Adrenal gland (tissue), 9 donors: ENCODE measurements at regions not wholly inside any gene's neighbourhood (a gene's known extent, or its start where the extent isn't known, plus 50 kb on each side); places are given as distances from the start of the nearest gene placed in this dataset.

ENCODE experiments used
- DNase-seq, 7 donors: peaks; one replicate each; pipeline ENCODE4 v3.0.0-alpha.2; 2019 to 2020
- H3K27ac ChIP-seq, 5 donors: fragments of 200-600 bp; sonication (generic) in 4 of 5; 1 replicate in 3 of 5; 2 replicates in 2 of 5; pipeline versions ENCODE4 v1.5.1 to v1.8.0; 2016 to 2020; ENCODE audit warnings: mild to moderate bottlenecking in 1 of 5
- H3K27me3 ChIP-seq: fragments of 200-600 bp; 2 replicates; pipeline ENCODE4 v1.8.0; 2021
- H3K36me3 ChIP-seq, 2 donors: fragments of 200-600 bp; replicated peaks in 1 of 2; 1 replicate in 1 of 2; 2 replicates in 1 of 2; pipeline versions ENCODE4 v1.5.1 to v1.8.0; 2018 to 2022
- H3K4me1 ChIP-seq, 2 donors: fragments of 200-600 bp; replicated peaks in 1 of 2; 1 replicate in 1 of 2; 2 replicates in 1 of 2; pipeline versions ENCODE4 v1.5.1 to v1.8.0; 2018 to 2021
- H3K4me3 ChIP-seq, 4 donors: fragments of 200-600 bp; sonication (generic) in 3 of 4; one replicate each; pipeline ENCODE4 v1.5.1; 2016 to 2018
- H3K9me3 ChIP-seq, 3 donors: fragments of 200-600 bp; sonication (generic) in 1 of 3; replicated peaks in 1 of 3; 1 replicate in 2 of 3; 2 replicates in 1 of 3; pipeline versions ENCODE4 v1.5.1 to v1.8.0; 2016 to 2021
- POLR2A ChIP-seq, 2 donors: fragments of 450-650 bp; IDR thresholded peaks; one replicate each; pipeline ENCODE4 v1.6.1; 2017; ENCODE audit warnings: antibody characterized with exemption in 2 of 2, mild to moderate bottlenecking in 2 of 2, moderate library complexity in 1 of 2
- WGBS, 4 donors: extraction: QIAGEN DNeasy Blood & Tissue Kit in 2 of 4; methylation state at CpG; one replicate each; pipeline versions ENCODE4 v1.1.5 to v1.1.7; 2013 to 2017; 5-methylcytosine and 5-hydroxymethylcytosine counted together
- intact Hi-C, 2 donors: fragments of 100-400 bp; cut with DNase I; formaldehyde crosslinking; loops; one replicate each; pipeline versions ENCODE4 v1.14.1 to v1.15.0; 2022 to 2023
- TF ChIP-seq, protein P1 (sequence below), 6 experiments: fragments of 450-650 bp in 4 of 6; fragments of 200-600 bp in 2 of 6; sonication (generic) in 1 of 6; IDR thresholded peaks; 1 replicate in 5 of 6; 2 replicates in 1 of 6; pipeline versions ENCODE4 v1.5.1 to v1.8.0; 2016 to 2021; ENCODE audit warnings: antibody characterized with exemption in 6 of 6, mild to moderate bottlenecking in 2 of 6, moderate library complexity in 1 of 6
- donor health status: healthy with polysubstance abuse.
- donor health status: Bipolar disorder and iron deficiency.
- donor health status: DM: yes; HTN: yes; CAD: no.
- donor health status: DM: no; HTN: no; CAD: no.
- donor health status: DM: no; HTN: no; CAD: no.

DNA sequence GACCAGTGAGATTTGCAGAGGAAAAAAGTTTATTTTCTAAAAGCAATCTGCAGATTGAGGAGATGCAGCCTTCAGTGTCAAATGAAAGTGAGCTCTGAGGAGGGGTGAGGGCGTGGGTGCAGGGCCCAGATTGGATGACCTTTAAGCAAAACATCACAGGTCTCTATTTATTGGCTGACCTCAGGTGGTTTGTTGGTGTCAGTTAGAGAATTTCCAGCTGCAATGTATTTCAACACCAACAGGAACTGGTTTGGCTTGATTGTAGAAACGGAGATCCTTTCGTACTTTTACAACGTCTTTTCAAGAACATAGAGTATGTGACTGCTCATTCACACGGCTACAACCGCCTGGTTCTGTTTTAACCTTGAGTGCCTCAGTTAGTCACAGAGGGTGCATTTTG, 1069.1 kb downstream of the EFNA5 start:
- TF ChIP-seq POLR2A (IDR thresholded peaks at IDR 0.05), result no peak
- TF ChIP-seq, protein P1, sequence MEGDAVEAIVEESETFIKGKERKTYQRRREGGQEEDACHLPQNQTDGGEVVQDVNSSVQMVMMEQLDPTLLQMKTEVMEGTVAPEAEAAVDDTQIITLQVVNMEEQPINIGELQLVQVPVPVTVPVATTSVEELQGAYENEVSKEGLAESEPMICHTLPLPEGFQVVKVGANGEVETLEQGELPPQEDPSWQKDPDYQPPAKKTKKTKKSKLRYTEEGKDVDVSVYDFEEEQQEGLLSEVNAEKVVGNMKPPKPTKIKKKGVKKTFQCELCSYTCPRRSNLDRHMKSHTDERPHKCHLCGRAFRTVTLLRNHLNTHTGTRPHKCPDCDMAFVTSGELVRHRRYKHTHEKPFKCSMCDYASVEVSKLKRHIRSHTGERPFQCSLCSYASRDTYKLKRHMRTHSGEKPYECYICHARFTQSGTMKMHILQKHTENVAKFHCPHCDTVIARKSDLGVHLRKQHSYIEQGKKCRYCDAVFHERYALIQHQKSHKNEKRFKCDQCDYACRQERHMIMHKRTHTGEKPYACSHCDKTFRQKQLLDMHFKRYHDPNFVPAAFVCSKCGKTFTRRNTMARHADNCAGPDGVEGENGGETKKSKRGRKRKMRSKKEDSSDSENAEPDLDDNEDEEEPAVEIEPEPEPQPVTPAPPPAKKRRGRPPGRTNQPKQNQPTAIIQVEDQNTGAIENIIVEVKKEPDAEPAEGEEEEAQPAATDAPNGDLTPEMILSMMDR (IDR thresholded peaks at IDR 0.05), result no peak
- Histone ChIP-seq H3K27me3 (no peaks in the 10 kb centered on the region), H3K4me1 (no peaks in the 10 kb centered on the region), H3K36me3 (no peaks in the 10 kb centered on the region), H3K27ac (no peak overlapping the region), H3K9me3 (peaks cover 0 to under 1% (median 0%) of the 10 kb centered on the region in 3 donors), H3K4me3 (no peak overlapping the region)
- WGBS, 4 donors, result 58 to 66% (median 62%) methylated on average over 6 of the region's 6 CpGs
- intact Hi-C loops, result no loop called here
- DNase-seq, result no peak

GRCh38 chr5:106600803-106601202, 1069.9 kb downstream of the EFNA5 start:
- intact Hi-C loops, result no loop called here
- H3K27ac ChIP-seq, result no peak overlapping the region
- WGBS, 4 donors, result 63 to 67% (median 65%) methylated on average over 1 of the region's 1 CpG

GRCh38 chr5:106595864-106596263, 1074.9 kb downstream of the EFNA5 start:
- Histone ChIP-seq H3K27me3 (no peaks in the 10 kb centered on the region), H3K4me3 (no peak overlapping the region), H3K27ac (no peak overlapping the region), H3K9me3 (no peaks in the 10 kb centered on the region), H3K4me1 (no peaks in the 10 kb centered on the region), H3K36me3 (no peaks in the 10 kb centered on the region)
- WGBS, 4 donors, result 75 to 96% (median 85%) methylated on average over 2 of the region's 2 CpGs
- DNase-seq, result no peak
- no peak for TF ChIP-seq POLR2A (IDR thresholded peaks at IDR 0.05)
- TF ChIP-seq, protein P1 (IDR thresholded peaks at IDR 0.05), result no peak
- intact Hi-C loops, result no loop called here

More at GRCh38 chr5:106600803-106601202, 1069.9 kb downstream of the EFNA5 start:
- Histone ChIP-seq H3K9me3 (no peaks in the 10 kb centered on the region), H3K4me1 (no peaks in the 10 kb centered on the region), H3K4me3 (no peak overlapping the region), H3K36me3 (no peaks in the 10 kb centered on the region), H3K27me3 (no peaks in the 10 kb centered on the region)
- TF ChIP-seq POLR2A (IDR thresholded peaks at IDR 0.05), result no peak
- TF ChIP-seq, protein P1 (IDR thresholded peaks at IDR 0.05), result no peak
- no peak for DNase-seq

- intact Hi-C loops, result no loop called here
- no peak for DNase-seq
- H3K9me3 ChIP-seq, result no peaks in the 10 kb centered on the region
- H3K4me3 ChIP-seq, result no peak overlapping the region
- no peaks in the 10 kb centered on the region for H3K36me3 ChIP-seq
- H3K4me1 ChIP-seq, result no peaks in the 10 kb centered on the region
- H3K27ac ChIP-seq, result no peak overlapping the region
- TF ChIP-seq POLR2A (IDR thresholded peaks at IDR 0.05), result no peak
- TF ChIP-seq, protein P1 (IDR thresholded peaks at IDR 0.05), result no peak
- no peaks in the 10 kb centered on the region for H3K27me3 ChIP-seq
- 86 to 91% (median 88%) methylated on average over 10 of the region's 10 CpGs for WGBS, 4 donors
These were observed 1086.5 kb downstream of the EFNA5 start for GRCh38 chr5:106584268-106584667.
